Stimulated activated naive CD8-positive, alpha-beta T cell treated with anti-CD3 and anti-CD28 coated beads, Interleukin-15, Interleukin-2, amounts not matched to agents 100 ng/mL and 50 ng/mL, for 24 hours (primary cell): ENCODE measurements at regions not wholly inside any gene's neighbourhood (a gene's known extent, or its start where the extent isn't known, plus 50 kb on each side); places are given as distances from the start of the nearest gene placed in this dataset.

ENCODE experiments used
- H3K27ac Mint-ChIP-seq: one replicate; pipeline ENCODE4 v1.8.0; 2021; ENCODE audit warnings: mild to moderate bottlenecking, mixed read lengths
- H3K27me3 Mint-ChIP-seq: one replicate; pipeline ENCODE4 v1.8.0; 2021; ENCODE audit warnings: mixed read lengths
- H3K36me3 Mint-ChIP-seq: one replicate; pipeline ENCODE4 v1.8.0; 2021; ENCODE audit warnings: low read depth, mixed read lengths
- H3K4me1 Mint-ChIP-seq: one replicate; pipeline ENCODE4 v1.8.0; 2021; ENCODE audit warnings: low read depth, mixed read lengths
- H3K4me3 Mint-ChIP-seq: one replicate; pipeline ENCODE4 v1.8.0; 2021; ENCODE audit warnings: mild to moderate bottlenecking, mixed read lengths
- H3K9me3 Mint-ChIP-seq: one replicate; pipeline ENCODE4 v1.8.0; 2021; ENCODE audit warnings: mixed read lengths

GRCh38 chr12:125272383-125272933, 207.2 kb downstream of the AACS start:
- no peak overlapping the region for H3K27ac Mint-ChIP-seq
- H3K4me3 Mint-ChIP-seq, result no peak overlapping the region
- peaks cover 4% of the 10 kb centered on the region for H3K27me3 Mint-ChIP-seq
- no peaks in the 10 kb centered on the region for H3K36me3 Mint-ChIP-seq
- H3K9me3 Mint-ChIP-seq, result no peaks in the 10 kb centered on the region
- no peaks in the 10 kb centered on the region for H3K4me1 Mint-ChIP-seq

DNA sequence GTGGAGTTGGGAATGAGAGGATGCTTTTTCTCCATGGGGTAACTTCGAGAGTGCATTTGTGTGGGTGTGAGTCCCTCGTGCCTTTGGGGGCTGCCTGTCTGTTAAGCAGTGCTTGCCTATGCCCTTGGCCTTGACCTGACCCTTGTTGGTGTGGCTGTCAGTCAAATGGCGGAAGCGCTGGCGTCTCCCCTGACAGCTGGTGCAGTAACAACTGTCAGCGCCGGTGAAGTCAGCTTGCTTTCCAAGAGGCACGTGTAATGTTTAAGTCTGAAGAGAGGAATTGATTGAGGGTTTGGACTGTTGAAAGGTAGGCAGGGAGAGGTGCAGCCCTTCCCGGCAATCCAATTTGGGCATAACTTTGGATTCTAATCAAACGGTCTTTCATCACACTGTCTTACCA, 211.3 kb downstream of the AACS start:
- H3K9me3 Mint-ChIP-seq, result no peaks in the 10 kb centered on the region
- H3K27ac Mint-ChIP-seq, result no peak overlapping the region
- H3K4me1 Mint-ChIP-seq, result no peaks in the 10 kb centered on the region
- peaks cover 21% of the 10 kb centered on the region for H3K27me3 Mint-ChIP-seq
- H3K4me3 Mint-ChIP-seq, result no peak overlapping the region
- no peaks in the 10 kb centered on the region for H3K36me3 Mint-ChIP-seq

GRCh38 chr12:125280482-125281377, 215.5 kb downstream of the AACS start:
- no peak overlapping the region for H3K4me3 Mint-ChIP-seq
- H3K27ac Mint-ChIP-seq, result no peak overlapping the region
- H3K36me3 Mint-ChIP-seq, result no peaks in the 10 kb centered on the region
- H3K27me3 Mint-ChIP-seq, result peaks cover 22% of the 10 kb centered on the region
- H3K4me1 Mint-ChIP-seq, result no peaks in the 10 kb centered on the region
- no peaks in the 10 kb centered on the region for H3K9me3 Mint-ChIP-seq

DNA sequence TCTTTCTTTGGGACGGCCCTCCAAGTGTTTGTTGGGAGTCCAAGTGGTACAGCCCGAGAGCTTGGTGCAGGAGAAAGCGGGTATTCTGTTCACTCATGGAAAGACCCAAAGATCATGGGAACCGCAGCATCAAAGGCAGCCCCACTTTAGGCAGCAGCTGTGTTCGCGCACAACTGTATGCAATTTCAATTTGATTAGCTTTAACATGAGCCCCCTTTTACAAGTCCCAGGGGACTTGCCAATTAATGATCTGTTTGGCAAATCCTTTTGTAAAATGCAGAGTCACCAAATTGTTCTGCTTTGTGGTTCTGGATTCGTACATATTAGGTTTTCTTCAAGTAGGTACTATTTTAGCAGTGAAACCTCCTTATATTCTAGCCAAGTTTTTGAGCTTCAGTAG, 217.7 kb downstream of the AACS start:
- no peak overlapping the region for H3K27ac Mint-ChIP-seq
- H3K4me1 Mint-ChIP-seq, result no peaks in the 10 kb centered on the region
- no peaks in the 10 kb centered on the region for H3K36me3 Mint-ChIP-seq
- no peaks in the 10 kb centered on the region for H3K9me3 Mint-ChIP-seq
- H3K27me3 Mint-ChIP-seq, result peaks cover 22% of the 10 kb centered on the region
- no peak overlapping the region for H3K4me3 Mint-ChIP-seq

DNA sequence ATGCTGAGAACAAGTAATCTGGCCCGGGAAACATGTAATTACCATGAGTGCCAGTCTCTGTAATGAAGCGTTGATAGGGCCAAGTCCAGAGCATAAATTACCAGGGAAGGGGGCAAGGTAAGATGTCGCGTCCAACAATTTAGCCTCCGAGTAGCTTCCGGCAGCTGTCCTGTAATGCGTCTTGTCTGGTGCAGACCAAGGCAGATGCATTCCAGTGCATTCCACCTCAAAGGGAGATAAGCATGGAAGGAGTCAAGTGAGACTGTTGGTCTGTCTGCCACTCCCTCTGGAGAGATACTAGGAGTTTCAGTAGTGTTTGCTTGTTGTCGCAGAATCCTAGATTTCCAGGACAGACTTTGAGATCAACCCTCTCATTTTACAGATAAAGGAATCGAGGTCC, 218.3 kb downstream of the AACS start:
- Mint-ChIP-seq H3K36me3 (no peaks in the 10 kb centered on the region), H3K4me3 (no peak overlapping the region), H3K4me1 (no peaks in the 10 kb centered on the region), H3K27me3 (peaks cover 22% of the 10 kb centered on the region), H3K9me3 (no peaks in the 10 kb centered on the region), H3K27ac (no peak overlapping the region)

- Mint-ChIP-seq H3K4me1 (no peaks in the 10 kb centered on the region), H3K27ac (no peak overlapping the region), H3K36me3 (no peaks in the 10 kb centered on the region), H3K27me3 (peaks cover 22% of the 10 kb centered on the region), H3K4me3 (no peak overlapping the region), H3K9me3 (no peaks in the 10 kb centered on the region)
Observed at GRCh38 chr12:125284087-125284486, 218.9 kb downstream of the AACS start.

DNA sequence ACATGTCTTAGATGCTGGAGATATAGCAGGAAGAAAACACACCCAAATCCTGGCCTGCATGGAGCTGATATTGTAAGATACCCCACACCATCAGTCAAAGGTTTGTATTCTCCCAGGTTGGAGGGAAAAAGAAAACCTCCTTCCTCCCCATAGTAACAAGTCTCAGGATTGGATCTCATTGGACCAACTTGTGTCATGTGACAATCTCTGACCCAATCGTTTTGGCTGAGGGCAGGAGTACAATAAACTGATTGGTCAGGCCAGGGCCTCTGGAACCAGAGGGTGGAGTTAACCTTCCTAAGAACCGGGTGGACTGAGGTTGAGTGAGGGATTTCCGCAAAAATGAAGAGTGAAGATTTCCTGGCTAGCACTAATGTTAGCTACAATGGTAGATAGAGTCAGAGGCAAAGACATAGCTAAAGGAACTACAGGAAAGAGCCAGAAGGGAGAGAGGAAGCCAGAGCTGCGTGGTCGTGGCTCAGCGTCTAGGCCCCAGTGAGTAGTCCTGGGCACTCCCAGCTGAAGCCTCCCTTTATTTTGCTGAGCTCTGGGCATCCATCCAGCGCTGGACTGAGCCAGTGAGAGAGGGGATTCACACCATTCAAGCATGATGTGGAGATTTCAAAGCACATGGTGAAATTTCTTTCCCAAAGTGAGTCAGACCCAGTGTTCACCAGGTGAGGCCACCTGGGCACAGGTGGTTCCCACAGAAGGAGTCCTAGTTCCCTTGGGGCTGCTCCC, 219.9 kb downstream of the AACS start:
- no peaks in the 10 kb centered on the region for H3K4me1 Mint-ChIP-seq

DNA sequence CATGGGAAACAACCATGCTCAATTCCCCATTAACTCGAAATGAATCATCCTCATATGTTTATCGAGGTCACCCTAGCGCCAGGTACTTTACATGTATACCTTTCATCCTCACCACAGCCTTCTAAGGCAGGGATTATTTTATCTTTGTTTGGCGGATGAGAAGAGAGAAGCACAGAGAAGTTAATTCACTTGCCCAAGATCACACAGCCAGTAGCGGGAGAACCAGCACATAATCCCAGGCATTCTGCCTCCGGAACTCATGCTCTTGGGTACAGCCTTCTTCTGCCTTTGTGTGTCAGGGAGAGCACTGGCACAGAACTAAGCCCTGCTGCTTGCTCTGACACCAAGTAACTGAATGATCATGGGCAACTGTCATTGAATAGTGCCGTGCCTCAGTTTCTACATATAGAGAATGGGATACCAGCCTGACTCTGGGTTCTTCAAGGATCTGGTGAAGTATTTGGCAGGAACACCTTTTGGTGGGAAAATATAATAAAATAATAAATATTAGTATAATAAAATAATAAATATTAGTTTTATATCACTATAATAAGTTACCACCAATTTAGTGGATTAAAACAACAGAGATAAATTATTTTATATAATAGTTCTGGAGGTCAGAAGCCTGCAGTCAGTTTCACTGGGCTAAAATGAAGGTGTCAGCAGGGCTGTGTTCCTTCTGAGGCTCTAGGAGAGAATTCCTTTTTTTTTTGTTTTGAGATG, 220.9 kb downstream of the AACS start:
- no peaks in the 10 kb centered on the region for H3K9me3 Mint-ChIP-seq
- no peak overlapping the region for H3K27ac Mint-ChIP-seq
- no peaks in the 10 kb centered on the region for H3K36me3 Mint-ChIP-seq
- H3K4me1 Mint-ChIP-seq, result no peaks in the 10 kb centered on the region
- no peak overlapping the region for H3K4me3 Mint-ChIP-seq
- H3K27me3 Mint-ChIP-seq, result peaks cover 15% of the 10 kb centered on the region

More for the DNA sequence above, 219.9 kb downstream of the AACS start:
- peaks cover 18% of the 10 kb centered on the region for H3K27me3 Mint-ChIP-seq
- H3K36me3 Mint-ChIP-seq, result no peaks in the 10 kb centered on the region
- no peak overlapping the region for H3K4me3 Mint-ChIP-seq
- no peak overlapping the region for H3K27ac Mint-ChIP-seq
- H3K9me3 Mint-ChIP-seq, result no peaks in the 10 kb centered on the region

- no peak overlapping the region for H3K4me3 Mint-ChIP-seq
- peaks cover 10% of the 10 kb centered on the region for H3K27me3 Mint-ChIP-seq
- no peaks in the 10 kb centered on the region for H3K36me3 Mint-ChIP-seq
- H3K4me1 Mint-ChIP-seq, result no peaks in the 10 kb centered on the region
- H3K9me3 Mint-ChIP-seq, result no peaks in the 10 kb centered on the region
- no peak overlapping the region for H3K27ac Mint-ChIP-seq
Observed at GRCh38 chr12:125287155-125287847, 222.1 kb downstream of the AACS start.

- no peaks in the 10 kb centered on the region for H3K9me3 Mint-ChIP-seq
- no peak overlapping the region for H3K4me3 Mint-ChIP-seq
- H3K4me1 Mint-ChIP-seq, result no peaks in the 10 kb centered on the region
- no peak overlapping the region for H3K27ac Mint-ChIP-seq
- H3K36me3 Mint-ChIP-seq, result no peaks in the 10 kb centered on the region
- peaks cover 11% of the 10 kb centered on the region for H3K27me3 Mint-ChIP-seq
Observed at GRCh38 chr12:125288931-125289928, 224.0 kb downstream of the AACS start.

- Mint-ChIP-seq H3K27ac (no peak overlapping the region), H3K4me1 (no peaks in the 10 kb centered on the region), H3K9me3 (no peaks in the 10 kb centered on the region), H3K36me3 (no peaks in the 10 kb centered on the region), H3K27me3 (peaks cover 11% of the 10 kb centered on the region), H3K4me3 (no peak overlapping the region)
Observed at GRCh38 chr12:125289970-125290369, 224.7 kb downstream of the AACS start.

- no peak overlapping the region for H3K4me3 Mint-ChIP-seq
- H3K9me3 Mint-ChIP-seq, result no peaks in the 10 kb centered on the region
- H3K27me3 Mint-ChIP-seq, result peaks cover 17% of the 10 kb centered on the region
- no peaks in the 10 kb centered on the region for H3K36me3 Mint-ChIP-seq
- no peaks in the 10 kb centered on the region for H3K4me1 Mint-ChIP-seq
- H3K27ac Mint-ChIP-seq, result no peak overlapping the region
Observed at GRCh38 chr12:125292700-125293099, 227.5 kb downstream of the AACS start.

DNA sequence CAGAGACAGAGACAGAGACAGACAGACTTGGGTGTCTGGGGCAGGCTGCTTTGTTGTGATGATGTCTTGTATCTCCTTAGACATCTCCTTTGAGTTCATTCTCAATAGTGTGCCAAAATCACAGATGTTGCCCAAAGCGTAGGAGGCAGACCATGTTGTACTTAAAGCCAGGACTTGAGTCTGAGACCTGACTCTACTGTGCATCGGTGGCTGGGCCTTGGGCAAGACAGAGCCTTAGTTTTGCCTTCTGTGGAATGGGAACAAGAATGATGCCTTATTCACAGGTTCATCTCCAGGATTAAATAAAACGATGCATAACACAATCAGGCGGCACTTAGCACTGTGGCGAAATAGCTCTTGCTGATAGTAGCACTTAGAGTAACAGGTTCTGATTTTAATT, 230.3 kb downstream of the AACS start:
- H3K27ac Mint-ChIP-seq, result no peak overlapping the region
- no peaks in the 10 kb centered on the region for H3K4me1 Mint-ChIP-seq
- H3K36me3 Mint-ChIP-seq, result no peaks in the 10 kb centered on the region
- H3K4me3 Mint-ChIP-seq, result no peak overlapping the region
- H3K27me3 Mint-ChIP-seq, result peaks cover 10% of the 10 kb centered on the region
- H3K9me3 Mint-ChIP-seq, result no peaks in the 10 kb centered on the region
